ENCODE measurements at regions not wholly inside any gene's neighbourhood (a gene's known extent, or its start where the extent isn't known, plus 50 kb on each side); places are given as distances from the start of the nearest gene placed in this dataset.

DNA sequence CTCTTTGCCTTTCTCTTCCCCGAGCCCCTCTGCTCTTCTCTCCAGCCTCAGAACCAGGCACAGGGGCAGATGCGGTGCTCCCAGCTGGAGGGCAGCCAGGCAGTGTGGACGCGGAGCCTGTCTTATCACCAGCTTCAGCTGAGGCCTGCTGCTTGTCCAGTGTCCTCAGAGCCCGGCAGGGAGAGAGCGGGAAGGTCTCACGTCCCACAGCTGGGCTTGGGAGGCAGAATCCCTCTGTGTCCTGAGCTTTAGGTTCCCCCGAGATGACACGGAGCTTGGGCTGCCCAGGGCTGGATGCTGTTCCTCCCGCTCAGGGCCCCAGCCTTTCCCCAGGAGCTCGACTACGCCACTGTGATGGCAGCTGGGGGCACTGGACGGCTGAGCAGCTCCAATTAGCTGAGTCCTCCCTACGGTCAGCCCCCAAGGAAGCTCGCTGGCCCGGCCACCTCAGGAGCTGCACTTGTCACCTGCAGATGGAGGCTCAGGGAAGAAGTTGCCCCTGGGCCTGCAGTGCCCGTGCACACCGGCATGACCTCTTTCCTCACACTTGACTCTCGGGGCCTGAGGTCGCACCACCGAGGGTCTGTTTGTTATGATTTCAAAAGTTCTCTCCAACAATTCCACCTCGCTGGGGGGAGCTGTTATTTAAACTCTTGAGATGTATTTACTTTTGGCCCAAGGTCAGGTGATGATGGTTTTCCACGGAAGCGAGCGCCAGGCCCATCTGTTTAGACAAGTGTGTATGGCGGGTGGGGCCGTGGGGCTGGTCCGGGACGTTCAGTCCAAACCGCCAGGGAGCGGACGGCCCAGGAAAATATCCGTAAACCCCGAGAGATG is 127.3 kb downstream of the SIK1 start:
- Histone ChIP-seq H3K4me3 (ENCODE audit: extremely low read depth in 1 of 4, insufficient read depth in 2 of 4, low read depth in 3 of 4, low read length in 4 of 4) (no peak overlapping the region), H2AFZ (ENCODE audit: low read length) (no peak overlapping the region), H3K27me3 (replicated peaks in 1 of 4; ENCODE audit: control insufficient read depth in 3 of 4, extremely low read depth in 1 of 4, insufficient read depth in 3 of 4, low read length in 3 of 4) (no peaks in the 10 kb centered on the region), H4K8ac (ENCODE audit: extremely low read depth, insufficient read depth, low read length) (no peak overlapping the region), H2BK12ac (ENCODE audit: low read depth, low read length) (no peak overlapping the region), H3K4me1 (replicated peaks in 1 of 4; ENCODE audit: control insufficient read depth in 3 of 4, insufficient read depth in 4 of 4, low read length in 3 of 4) (peaks cover 0 to 3% (median 1%) of the 10 kb centered on the region in 4 experiments; a peak in 2 of 7 replicates), H3K36me3 (ENCODE audit: control insufficient read depth in 2 of 4, insufficient read depth in 4 of 4, low read length in 3 of 4) (no peaks in the 10 kb centered on the region), H3K79me1 (ENCODE audit: low read depth, low read length) (no peaks in the 10 kb centered on the region), H3K18ac (ENCODE audit: extremely low read depth, low read length) (no peak overlapping the region), H4K91ac (replicated peaks; ENCODE audit: insufficient read length, low read length) (no peak overlapping the region), H2BK20ac (ENCODE audit: low read length) (no peak overlapping the region), H4K20me1 (replicated peaks in 1 of 2; ENCODE audit: control insufficient read depth in 1 of 2, insufficient read depth in 2 of 2, low read length in 2 of 2) (peaks cover 0 to 1% of the 10 kb centered on the region in 2 experiments), H3K79me2 (ENCODE audit: control insufficient read depth in 1 of 2, insufficient read depth in 2 of 2, low read length in 2 of 2) (no peaks in the 10 kb centered on the region), H3K27ac (ENCODE audit: low read depth, low read length) (no peak overlapping the region), H2BK5ac (ENCODE audit: low read depth, low read length) (no peak overlapping the region), H3K4ac (replicated peaks; ENCODE audit: insufficient read length, low read depth, low read length) (no peak overlapping the region), H3K23me2 (ENCODE audit: low read depth, low read length) (no peaks in the 10 kb centered on the region), H4K5ac (ENCODE audit: insufficient read length, low read depth, low read length) (no peak overlapping the region), H3K9me3 (ENCODE audit: insufficient read depth in 2 of 2, low read depth in 1 of 2, low read length in 1 of 2) (no peaks in the 10 kb centered on the region), H2BK15ac (ENCODE audit: low read length) (no peak overlapping the region), H3K56ac (replicated peaks; ENCODE audit: insufficient read length, low read depth, low read length) (no peak overlapping the region), H3K4me2 (ENCODE audit: insufficient read depth in 1 of 2, low read depth in 2 of 2, low read length in 2 of 2) (no peak overlapping the region), H2BK120ac (replicated peaks; ENCODE audit: low read depth, low read length) (no peak overlapping the region), H3K9ac (replicated peaks in 1 of 4; ENCODE audit: extremely low read depth in 1 of 4, low read depth in 3 of 4, low read length in 3 of 4) (no peak overlapping the region), H3K23ac (ENCODE audit: insufficient read length) (no peak overlapping the region), H3K14ac (ENCODE audit: insufficient read length) (no peak overlapping the region), H2AK5ac (ENCODE audit: low read depth, low read length) (no peak overlapping the region)
- WGBS, 2 experiments (ENCODE audit: extremely low coverage in 1 of 2, insufficient coverage in 1 of 2, insufficient read length in 1 of 2, insufficient replicate concordance in 2 of 2, low coverage in 1 of 2, low lambda C conversion rate in 2 of 2, missing lambda C conversion rate in 1 of 2), result 90% methylated on average over 31 of the region's 34 CpGs; no CpG with 5 or more reads in 1 of the 2 experiments
- CTCF ChIA-PET (ENCODE audit: partially characterized antibody), result interaction anchor here (1.0 to 1.6 kb wide), 3 partner anchors 8 to 32 kb away, joined by 3 read pairs; no protein-coding TSS in a partner anchor
- TF ChIP-seq SUZ12 (IDR thresholded peaks at IDR 0.05; ENCODE audit: low read length), result no peak
- TF ChIP-seq SIRT6 (IDR thresholded peaks at IDR 0.05; ENCODE audit: low read length), result no peak
- TF ChIP-seq RXRA (IDR thresholded peaks at IDR 0.05; ENCODE audit: insufficient read depth, low read depth, low read length), result no peak
- no peak for TF ChIP-seq POLR2AphosphoS5 (IDR thresholded peaks at IDR 0.05; ENCODE audit: low read depth, low read length)
- no peak for TF ChIP-seq CHD1 (IDR thresholded peaks at IDR 0.05; ENCODE audit: low read depth, low read length)
- TF ChIP-seq ZNF274 (IDR thresholded peaks at IDR 0.05; ENCODE audit: borderline replicate concordance, extremely low read depth, low read length), result no peak
- TF ChIP-seq NRF1 (IDR thresholded peaks at IDR 0.05; ENCODE audit: low read depth, low read length), result no peak
- TF ChIP-seq YY1 (IDR thresholded peaks at IDR 0.05; ENCODE audit: low read depth, low read length), result no peak
- TF ChIP-seq CREB1 (IDR thresholded peaks at IDR 0.05), result no peak
- TF ChIP-seq TBP (IDR thresholded peaks at IDR 0.05; ENCODE audit: low read depth, low read length), result no peak
- no peak for FAIRE-seq
- DNase-seq (ENCODE audit: low read depth in 1 of 2, low spot score in 2 of 2), result no peak
- POLR2A ChIA-PET (ENCODE audit: partially characterized antibody), result no interaction called here

All from H1 (cell line).